HCT116 (cell line): ENCODE measurements at regions not wholly inside any gene's neighbourhood (a gene's known extent, or its start where the extent isn't known, plus 50 kb on each side); places are given as distances from the start of the nearest gene placed in this dataset.

ENCODE experiments used
- ATAC-seq: fragments of 200-7000 bp; cut with Tn5 transposase; 2 replicates; pipeline ENCODE4 v1.9.1; 2020; ENCODE audit warnings: mild to moderate bottlenecking, moderate library complexity
- BruUV-seq: library from RNA; stranded (reverse); fragments of 400-500 nt; replicated peaks from 2 replicates; lab custom pipeline; 2021; lab: Mats Ljungman, UMichigan
- CTCF ChIA-PET: fragments of 300-600 bp; sonication (Branson Sonifier 250); formaldehyde crosslinking; loops from one replicate; lab custom pipeline; 2021; ENCODE audit warnings: antibody characterized with exemption; lab: Charles Lee
- POLR2A ChIA-PET: fragments of 300-600, 350-600 bp; sonication (Branson Sonifier 250); formaldehyde crosslinking; loops from one replicate; lab custom pipeline; 2021; ENCODE audit warnings: antibody characterized with exemption; lab: Charles Lee
- RAD21 ChIA-PET, 2 experiments: fragments of 300-600 bp; sonication (Branson Sonifier 250); formaldehyde crosslinking; loops; one replicate each; lab custom pipeline; 2023; ENCODE audit warnings: low total read pairs in 2 of 2; ENCODE audit not compliant: uncharacterized antibody in 2 of 2, unreplicated experiment in 2 of 2, low non-redundant PET in 1 of 2; lab: Charles Lee
- DNase-seq: peaks from one replicate; pipeline ENCODE4 v3.0.0-alpha.2; 2010; ENCODE audit warnings: low read depth, low spot score
- H2AFZ ChIP-seq: fragments of 200-600 bp; shearing (Covaris generic), sonication (generic); 2 replicates; pipeline ENCODE4 v1.6.1; 2017; ENCODE audit warnings: low read depth, mixed run types, mixed read lengths, antibody characterized with exemption, low read length; ENCODE audit not compliant: poor library complexity, severe bottlenecking
- H3K27ac ChIP-seq: 2 replicates; pipeline ENCODE4 v1.5.1; 2012; ENCODE audit warnings: low read depth, low read length
- H3K27me3 ChIP-seq: fragments of 200-600 bp; sonication (generic); 2 replicates; pipeline ENCODE4 v1.6.1; 2016; ENCODE audit warnings: mixed run types, low read length, mixed read lengths; ENCODE audit not compliant: insufficient read depth
- H3K36me3 ChIP-seq, 2 experiments: fragments of 200-500 bp in 1 of 2; fragments of 200-600 bp in 1 of 2; sonication (Bioruptor generic) in 1 of 2; sonication (generic) in 1 of 2; 2 replicates each; pipeline versions ENCODE4 v1.5.1 to v1.6.1; 2014 to 2016; ENCODE audit warnings: low read length in 2 of 2, inconsistent platforms in 1 of 2, mixed read lengths in 1 of 2, mixed run types in 1 of 2; ENCODE audit not compliant: insufficient read depth in 2 of 2, control insufficient read depth in 1 of 2
- H3K4me1 ChIP-seq, 2 experiments: fragments of 200-600 bp in 1 of 2; sonication (generic) in 1 of 2; 2 replicates each; pipeline versions ENCODE4 v1.5.1 to v1.6.1; 2012 to 2017; ENCODE audit warnings: low read length in 2 of 2, inconsistent platforms in 1 of 2, mild to moderate bottlenecking in 1 of 2, mixed read lengths in 1 of 2, mixed run types in 1 of 2, moderate library complexity in 1 of 2; ENCODE audit not compliant: insufficient read depth in 2 of 2, control insufficient read depth in 1 of 2
- H3K4me2 ChIP-seq: fragments of 200-600 bp; sonication (generic); 2 replicates; pipeline ENCODE4 v1.6.1; 2017; ENCODE audit warnings: mixed run types, low read length, mixed read lengths
- H3K4me3 ChIP-seq, 2 experiments: fragments of 200-600 bp in 1 of 2; sonication (generic) in 1 of 2; replicated peaks in 1 of 2; 2 replicates each; pipeline ENCODE4 v1.5.1; 2011 to 2016; ENCODE audit warnings: low read length in 2 of 2, control low read depth in 1 of 2, low read depth in 1 of 2, mild to moderate bottlenecking in 1 of 2, mixed read lengths in 1 of 2, mixed run types in 1 of 2
- H3K79me2 ChIP-seq: fragments of 200-600 bp; sonication (generic); 2 replicates; pipeline ENCODE4 v1.6.1; 2017; ENCODE audit warnings: mild to moderate bottlenecking, mixed run types, low read length, moderate library complexity, mixed read lengths; ENCODE audit not compliant: insufficient read depth
- H3K9ac ChIP-seq: fragments of 200-600 bp; sonication (generic); 2 replicates; pipeline ENCODE4 v1.6.1; 2016; ENCODE audit warnings: low read length, mixed read lengths
- H3K9me2 ChIP-seq: fragments of 200-600 bp; sonication (generic), shearing (Covaris generic); 2 replicates; pipeline ENCODE4 v1.6.1; 2017; ENCODE audit warnings: mixed run types, mild to moderate bottlenecking, moderate library complexity; ENCODE audit not compliant: insufficient read depth
- H3K9me3 ChIP-seq, 2 experiments: fragments of 200-500 bp in 1 of 2; fragments of 200-600 bp in 1 of 2; sonication (Bioruptor generic) in 1 of 2; sonication (generic) in 1 of 2; 2 replicates each; pipeline ENCODE4 v1.6.1; 2014 to 2017; ENCODE audit warnings: low read length in 2 of 2, mixed read lengths in 2 of 2, inconsistent platforms in 1 of 2, low read depth in 1 of 2, mild to moderate bottlenecking in 1 of 2, mixed run types in 1 of 2, moderate library complexity in 1 of 2; ENCODE audit not compliant: control insufficient read depth in 1 of 2, insufficient read depth in 1 of 2
- H4K20me1 ChIP-seq: fragments of 200-600 bp; sonication (generic), shearing (Covaris generic); 2 replicates; pipeline ENCODE4 v1.6.1; 2017; ENCODE audit warnings: mixed run types, mild to moderate bottlenecking, moderate library complexity; ENCODE audit not compliant: insufficient read depth
- EGR1 ChIP-seq: IDR thresholded peaks from 2 replicates; pipeline ENCODE4 v1.6.1; 2012; ENCODE audit warnings: low read depth
- EZH2phosphoT487 ChIP-seq: fragments of 200-600 bp; IDR thresholded peaks from 2 replicates; pipeline ENCODE4 v1.6.1; 2018; ENCODE audit warnings: antibody characterized with exemption, borderline replicate concordance
- FOSL1 ChIP-seq: IDR thresholded peaks from 2 replicates; pipeline ENCODE4 v1.6.1; 2012; ENCODE audit warnings: low read depth
- JUND ChIP-seq: IDR thresholded peaks from 2 replicates; pipeline ENCODE4 v1.6.1; 2012
- POLR2A ChIP-seq: IDR thresholded peaks from 2 replicates; pipeline ENCODE4 v1.7.0; 2011; ENCODE audit warnings: borderline replicate concordance; ENCODE audit not compliant: insufficient read depth, insufficient read length; ENCODE audit errors: extremely low read depth
- RAD21 ChIP-seq: IDR thresholded peaks from 2 replicates; pipeline ENCODE4 v1.6.1; 2012; ENCODE audit warnings: low read depth, mild to moderate bottlenecking
- SIN3A ChIP-seq: IDR thresholded peaks from 2 replicates; pipeline ENCODE4 v1.6.1; 2012; ENCODE audit warnings: low read depth
- SP1 ChIP-seq: IDR thresholded peaks from 2 replicates; pipeline ENCODE4 v1.6.1; 2012; ENCODE audit warnings: low read depth
- SRF ChIP-seq: IDR thresholded peaks from 2 replicates; pipeline ENCODE4 v1.6.1; 2012; ENCODE audit warnings: low read depth
- YY1 ChIP-seq: IDR thresholded peaks from 2 replicates; pipeline ENCODE4 v1.6.1; 2011; ENCODE audit warnings: low read length, low read depth, moderate library complexity, mild to moderate bottlenecking; ENCODE audit not compliant: insufficient replicate concordance; ENCODE audit errors: extremely low read depth
- ZFX ChIP-seq: fragments of 450-650 bp; IDR thresholded peaks from 2 replicates; pipeline ENCODE4 v1.6.1; 2017
- ZNF274 ChIP-seq: fragments of 200-500 bp; sonication (Bioruptor generic); IDR thresholded peaks from 2 replicates; pipeline ENCODE4 v1.6.1; 2014; ENCODE audit warnings: mild to moderate bottlenecking, low read depth, low read length, inconsistent platforms
- intact Hi-C: fragments of 100-400 bp; cut with micrococcal nuclease; formaldehyde crosslinking; loops from 2 replicates; pipeline ENCODE4 v1.10.0; 2022
- TF ChIP-seq, protein P1 (sequence below): IDR thresholded peaks from 2 replicates; pipeline ENCODE4 v1.6.1; 2012
- TF ChIP-seq, protein P2 (sequence below), 3 experiments: fragments of 200-600 bp in 1 of 3; sonication (generic) in 1 of 3; IDR thresholded peaks in 2 of 3; conservative IDR thresholded peaks in 1 of 3; 2 replicates each; pipeline ENCODE4 v1.5.1; 2012 to 2017; ENCODE audit warnings: low read depth in 2 of 3, low read length in 2 of 3, antibody characterized with exemption in 1 of 3, borderline replicate concordance in 1 of 3, control low read depth in 1 of 3, mild to moderate bottlenecking in 1 of 3, mixed read lengths in 1 of 3, mixed run types in 1 of 3, moderate library complexity in 1 of 3; ENCODE audit not compliant: insufficient read depth in 1 of 3
- TF ChIP-seq, protein P3 (sequence below): IDR thresholded peaks from 2 replicates; pipeline ENCODE4 v1.6.1; 2012; ENCODE audit warnings: low read depth

DNA sequence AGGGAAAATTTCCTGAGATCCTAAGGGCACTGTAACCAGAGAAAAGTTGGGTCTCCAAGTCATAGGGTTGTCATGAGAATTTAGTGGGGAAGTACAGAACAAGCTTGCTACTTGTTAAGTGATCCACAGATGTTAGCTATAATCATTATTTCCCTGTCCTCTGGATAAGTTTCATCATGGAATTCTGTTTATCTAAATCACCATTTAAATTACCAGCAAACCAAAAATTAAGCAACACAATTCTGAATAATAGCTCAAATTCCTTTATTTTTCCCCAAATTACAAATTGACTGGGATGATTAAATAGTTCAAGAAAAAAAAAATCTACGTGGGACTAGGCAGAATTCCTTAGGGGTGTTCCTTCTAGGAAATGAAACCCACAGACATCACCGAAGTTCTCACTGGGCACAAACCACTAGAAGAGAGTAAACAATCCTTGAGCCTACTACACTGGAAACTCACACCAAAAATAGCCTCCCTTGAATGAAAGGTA, 159.5 kb downstream of the COL6A3 start:
- no peaks in the 10 kb centered on the region for H3K4me1 ChIP-seq
- no peaks in the 10 kb centered on the region for H4K20me1 ChIP-seq
- no peaks in the 10 kb centered on the region for H3K9me2 ChIP-seq
- POLR2A ChIA-PET: no interaction called here
- BruUV-seq: no TSS peak
- no peak overlapping the region for H3K27ac ChIP-seq
- H3K36me3 ChIP-seq: no peaks in the 10 kb centered on the region
- H3K4me3 ChIP-seq: no peak overlapping the region
- no peaks in the 10 kb centered on the region for H3K27me3 ChIP-seq
- H3K4me2 ChIP-seq: no peak overlapping the region
- no peaks in the 10 kb centered on the region for H3K79me2 ChIP-seq
- RAD21 ChIA-PET: no interaction called here
- H2AFZ ChIP-seq: no peak overlapping the region
- ATAC-seq: no peak
- H3K9me3 ChIP-seq: no peaks in the 10 kb centered on the region
- TF ChIP-seq JUND (no peak), EZH2phosphoT487 (no peak), EGR1 (no peak), SRF (no peak), YY1 (no peak), ZFX (no peak), SP1 (no peak), SIN3A (no peak), ZNF274 (no peak), RAD21 (no peak), FOSL1 (no peak), POLR2A (no peak)
- TF ChIP-seq, protein P1, sequence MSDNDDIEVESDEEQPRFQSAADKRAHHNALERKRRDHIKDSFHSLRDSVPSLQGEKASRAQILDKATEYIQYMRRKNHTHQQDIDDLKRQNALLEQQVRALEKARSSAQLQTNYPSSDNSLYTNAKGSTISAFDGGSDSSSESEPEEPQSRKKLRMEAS: no peak
- TF ChIP-seq, protein P2, sequence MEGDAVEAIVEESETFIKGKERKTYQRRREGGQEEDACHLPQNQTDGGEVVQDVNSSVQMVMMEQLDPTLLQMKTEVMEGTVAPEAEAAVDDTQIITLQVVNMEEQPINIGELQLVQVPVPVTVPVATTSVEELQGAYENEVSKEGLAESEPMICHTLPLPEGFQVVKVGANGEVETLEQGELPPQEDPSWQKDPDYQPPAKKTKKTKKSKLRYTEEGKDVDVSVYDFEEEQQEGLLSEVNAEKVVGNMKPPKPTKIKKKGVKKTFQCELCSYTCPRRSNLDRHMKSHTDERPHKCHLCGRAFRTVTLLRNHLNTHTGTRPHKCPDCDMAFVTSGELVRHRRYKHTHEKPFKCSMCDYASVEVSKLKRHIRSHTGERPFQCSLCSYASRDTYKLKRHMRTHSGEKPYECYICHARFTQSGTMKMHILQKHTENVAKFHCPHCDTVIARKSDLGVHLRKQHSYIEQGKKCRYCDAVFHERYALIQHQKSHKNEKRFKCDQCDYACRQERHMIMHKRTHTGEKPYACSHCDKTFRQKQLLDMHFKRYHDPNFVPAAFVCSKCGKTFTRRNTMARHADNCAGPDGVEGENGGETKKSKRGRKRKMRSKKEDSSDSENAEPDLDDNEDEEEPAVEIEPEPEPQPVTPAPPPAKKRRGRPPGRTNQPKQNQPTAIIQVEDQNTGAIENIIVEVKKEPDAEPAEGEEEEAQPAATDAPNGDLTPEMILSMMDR (IDR thresholded peaks at IDR 0.05 in 2 of 3, conservative IDR thresholded peaks at IDR 0.05 in 1 of 3; ENCODE audit: borderline replicate concordance in 1 of 3, insufficient read depth in 1 of 3, low read depth in 2 of 3, low read length in 2 of 3): no peak
- TF ChIP-seq, protein P3, sequence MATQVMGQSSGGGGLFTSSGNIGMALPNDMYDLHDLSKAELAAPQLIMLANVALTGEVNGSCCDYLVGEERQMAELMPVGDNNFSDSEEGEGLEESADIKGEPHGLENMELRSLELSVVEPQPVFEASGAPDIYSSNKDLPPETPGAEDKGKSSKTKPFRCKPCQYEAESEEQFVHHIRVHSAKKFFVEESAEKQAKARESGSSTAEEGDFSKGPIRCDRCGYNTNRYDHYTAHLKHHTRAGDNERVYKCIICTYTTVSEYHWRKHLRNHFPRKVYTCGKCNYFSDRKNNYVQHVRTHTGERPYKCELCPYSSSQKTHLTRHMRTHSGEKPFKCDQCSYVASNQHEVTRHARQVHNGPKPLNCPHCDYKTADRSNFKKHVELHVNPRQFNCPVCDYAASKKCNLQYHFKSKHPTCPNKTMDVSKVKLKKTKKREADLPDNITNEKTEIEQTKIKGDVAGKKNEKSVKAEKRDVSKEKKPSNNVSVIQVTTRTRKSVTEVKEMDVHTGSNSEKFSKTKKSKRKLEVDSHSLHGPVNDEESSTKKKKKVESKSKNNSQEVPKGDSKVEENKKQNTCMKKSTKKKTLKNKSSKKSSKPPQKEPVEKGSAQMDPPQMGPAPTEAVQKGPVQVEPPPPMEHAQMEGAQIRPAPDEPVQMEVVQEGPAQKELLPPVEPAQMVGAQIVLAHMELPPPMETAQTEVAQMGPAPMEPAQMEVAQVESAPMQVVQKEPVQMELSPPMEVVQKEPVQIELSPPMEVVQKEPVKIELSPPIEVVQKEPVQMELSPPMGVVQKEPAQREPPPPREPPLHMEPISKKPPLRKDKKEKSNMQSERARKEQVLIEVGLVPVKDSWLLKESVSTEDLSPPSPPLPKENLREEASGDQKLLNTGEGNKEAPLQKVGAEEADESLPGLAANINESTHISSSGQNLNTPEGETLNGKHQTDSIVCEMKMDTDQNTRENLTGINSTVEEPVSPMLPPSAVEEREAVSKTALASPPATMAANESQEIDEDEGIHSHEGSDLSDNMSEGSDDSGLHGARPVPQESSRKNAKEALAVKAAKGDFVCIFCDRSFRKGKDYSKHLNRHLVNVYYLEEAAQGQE: no peak
- DNase-seq: no peak
- intact Hi-C loops: no loop called here
- no peak overlapping the region for H3K9ac ChIP-seq
- CTCF ChIA-PET: interaction anchor here (0.6 kb wide), 1 partner anchor 1205 kb away, joined by 3 read pairs; no protein-coding TSS in a partner anchor
